ENCODE measurements at regions not wholly inside any gene's neighbourhood (a gene's known extent, or its start where the extent isn't known, plus 50 kb on each side); places are given as distances from the start of the nearest gene placed in this dataset.

DNA sequence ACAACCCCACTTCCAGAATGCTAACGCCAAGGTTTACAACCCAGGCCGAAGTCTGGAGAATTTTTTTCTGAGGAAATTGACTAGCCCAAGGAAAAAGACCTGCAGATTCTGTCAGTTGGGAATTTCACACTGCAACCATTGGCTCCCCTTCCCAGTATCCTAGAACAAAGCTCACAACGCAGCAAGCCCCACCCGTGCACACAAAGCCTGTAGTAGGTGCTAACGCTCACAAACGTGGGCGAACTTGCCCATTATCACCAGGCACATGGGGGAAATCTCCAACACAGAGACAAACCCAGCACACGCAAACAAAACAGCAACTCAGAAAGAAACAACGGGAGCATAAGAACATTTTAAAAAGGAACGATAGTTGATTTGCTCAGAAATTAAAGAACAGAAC is 265.1 kb downstream of the EIPR1 start:
- no peak overlapping the region for H3K4me3 ChIP-seq (ENCODE audit: low read length)
- intact Hi-C loops (cut with DNase I, micrococcal nuclease) = no loop called here
- Mint-ChIP-seq H3K27me3 (no peaks in the 10 kb centered on the region), H3K4me3 (no peak overlapping the region), H3K27ac (no peak overlapping the region), H3K4me1 (ENCODE audit: low read depth) (no peaks in the 10 kb centered on the region), H3K9me3 (no peaks in the 10 kb centered on the region), H3K36me3 (ENCODE audit: low read depth) (no peaks in the 10 kb centered on the region)
- no peak overlapping the region for H3K27ac ChIP-seq (ENCODE audit: low read depth in 1 of 2, low read length in 2 of 2)
- no peaks in the 10 kb centered on the region for H3K4me1 ChIP-seq (ENCODE audit: insufficient read depth, low read length)
- no peak for DNase-seq
- no peaks in the 10 kb centered on the region for H3K36me3 ChIP-seq (ENCODE audit: insufficient read depth, low read length)
- POLR2A ChIA-PET = no interaction called here
- peaks cover 0 to 6% of the 10 kb centered on the region in 2 experiments for H3K9me3 ChIP-seq (ENCODE audit: control insufficient read depth in 1 of 2, insufficient read depth in 1 of 2, low read length in 2 of 2)
- H3K27me3 ChIP-seq (ENCODE audit: control insufficient read depth in 1 of 2, insufficient read depth in 2 of 2, low read length in 2 of 2) = no peaks in the 10 kb centered on the region
- TF ChIP-seq, protein P1, sequence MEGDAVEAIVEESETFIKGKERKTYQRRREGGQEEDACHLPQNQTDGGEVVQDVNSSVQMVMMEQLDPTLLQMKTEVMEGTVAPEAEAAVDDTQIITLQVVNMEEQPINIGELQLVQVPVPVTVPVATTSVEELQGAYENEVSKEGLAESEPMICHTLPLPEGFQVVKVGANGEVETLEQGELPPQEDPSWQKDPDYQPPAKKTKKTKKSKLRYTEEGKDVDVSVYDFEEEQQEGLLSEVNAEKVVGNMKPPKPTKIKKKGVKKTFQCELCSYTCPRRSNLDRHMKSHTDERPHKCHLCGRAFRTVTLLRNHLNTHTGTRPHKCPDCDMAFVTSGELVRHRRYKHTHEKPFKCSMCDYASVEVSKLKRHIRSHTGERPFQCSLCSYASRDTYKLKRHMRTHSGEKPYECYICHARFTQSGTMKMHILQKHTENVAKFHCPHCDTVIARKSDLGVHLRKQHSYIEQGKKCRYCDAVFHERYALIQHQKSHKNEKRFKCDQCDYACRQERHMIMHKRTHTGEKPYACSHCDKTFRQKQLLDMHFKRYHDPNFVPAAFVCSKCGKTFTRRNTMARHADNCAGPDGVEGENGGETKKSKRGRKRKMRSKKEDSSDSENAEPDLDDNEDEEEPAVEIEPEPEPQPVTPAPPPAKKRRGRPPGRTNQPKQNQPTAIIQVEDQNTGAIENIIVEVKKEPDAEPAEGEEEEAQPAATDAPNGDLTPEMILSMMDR (IDR thresholded peaks at IDR 0.05) = no peak
- no peak for ATAC-seq (ENCODE audit: poor library complexity)
- CTCF ChIA-PET = no interaction called here

GRCh38 chr2:3112131-3112530 is 265.5 kb downstream of the EIPR1 start:
- intact Hi-C loops (cut with DNase I, micrococcal nuclease) = no loop called here
- Mint-ChIP-seq H3K27me3 (no peaks in the 10 kb centered on the region), H3K9me3 (no peaks in the 10 kb centered on the region), H3K36me3 (ENCODE audit: low read depth) (no peaks in the 10 kb centered on the region), H3K4me3 (no peak overlapping the region), H3K4me1 (ENCODE audit: low read depth) (no peaks in the 10 kb centered on the region), H3K27ac (no peak overlapping the region)
- Histone ChIP-seq H3K4me1 (ENCODE audit: insufficient read depth, low read length) (no peaks in the 10 kb centered on the region), H3K36me3 (ENCODE audit: insufficient read depth, low read length) (no peaks in the 10 kb centered on the region), H3K4me3 (ENCODE audit: low read length) (no peak overlapping the region), H3K27ac (ENCODE audit: low read depth in 1 of 2, low read length in 2 of 2) (no peak overlapping the region), H3K27me3 (ENCODE audit: control insufficient read depth in 1 of 2, insufficient read depth in 2 of 2, low read length in 2 of 2) (no peaks in the 10 kb centered on the region), H3K9me3 (ENCODE audit: control insufficient read depth in 1 of 2, insufficient read depth in 1 of 2, low read length in 2 of 2) (peaks cover 0 to 6% of the 10 kb centered on the region in 2 experiments)
- DNase-seq = no peak
- ChIA-PET POLR2A (no interaction called here), CTCF (no interaction called here)
- ATAC-seq (ENCODE audit: poor library complexity) = no peak
- TF ChIP-seq, protein P1 (IDR thresholded peaks at IDR 0.05) = no peak

- no peak overlapping the region for H3K4me3 Mint-ChIP-seq
- Histone ChIP-seq H3K4me3 (ENCODE audit: low read length) (no peak overlapping the region), H3K36me3 (ENCODE audit: insufficient read depth, low read length) (no peaks in the 10 kb centered on the region), H3K27ac (ENCODE audit: low read depth in 1 of 2, low read length in 2 of 2) (no peak overlapping the region), H3K27me3 (ENCODE audit: control insufficient read depth in 1 of 2, insufficient read depth in 2 of 2, low read length in 2 of 2) (peaks cover 0 to 2% of the 10 kb centered on the region in 2 experiments), H3K9me3 (ENCODE audit: control insufficient read depth in 1 of 2, insufficient read depth in 1 of 2, low read length in 2 of 2) (peaks cover 0 to 6% of the 10 kb centered on the region in 2 experiments), H3K4me1 (ENCODE audit: insufficient read depth, low read length) (no peaks in the 10 kb centered on the region)
- no peak for DNase-seq
- TF ChIP-seq, protein P1 (IDR thresholded peaks at IDR 0.05) = no peak
- H3K27me3 Mint-ChIP-seq = no peaks in the 10 kb centered on the region
- CTCF ChIA-PET = no interaction called here
- POLR2A ChIA-PET = no interaction called here
- no peak overlapping the region for H3K27ac Mint-ChIP-seq
- no peaks in the 10 kb centered on the region for H3K9me3 Mint-ChIP-seq
- no peak for ATAC-seq (ENCODE audit: poor library complexity)
- intact Hi-C loops (cut with DNase I, micrococcal nuclease) = no loop called here
- H3K36me3 Mint-ChIP-seq (ENCODE audit: low read depth) = no peaks in the 10 kb centered on the region
- H3K4me1 Mint-ChIP-seq (ENCODE audit: low read depth) = no peaks in the 10 kb centered on the region
Measured at GRCh38 chr2:3110994-3111666, 266.5 kb downstream of the EIPR1 start.

Measured in CD4-positive, alpha-beta T cell (primary cell).